ENCODE measurements at regions not wholly inside any gene's neighbourhood (a gene's known extent, or its start where the extent isn't known, plus 50 kb on each side); places are given as distances from the start of the nearest gene placed in this dataset.
A peak's percentile ranks its signal among the peaks of the same experiment; 100 is the strongest.

DNA sequence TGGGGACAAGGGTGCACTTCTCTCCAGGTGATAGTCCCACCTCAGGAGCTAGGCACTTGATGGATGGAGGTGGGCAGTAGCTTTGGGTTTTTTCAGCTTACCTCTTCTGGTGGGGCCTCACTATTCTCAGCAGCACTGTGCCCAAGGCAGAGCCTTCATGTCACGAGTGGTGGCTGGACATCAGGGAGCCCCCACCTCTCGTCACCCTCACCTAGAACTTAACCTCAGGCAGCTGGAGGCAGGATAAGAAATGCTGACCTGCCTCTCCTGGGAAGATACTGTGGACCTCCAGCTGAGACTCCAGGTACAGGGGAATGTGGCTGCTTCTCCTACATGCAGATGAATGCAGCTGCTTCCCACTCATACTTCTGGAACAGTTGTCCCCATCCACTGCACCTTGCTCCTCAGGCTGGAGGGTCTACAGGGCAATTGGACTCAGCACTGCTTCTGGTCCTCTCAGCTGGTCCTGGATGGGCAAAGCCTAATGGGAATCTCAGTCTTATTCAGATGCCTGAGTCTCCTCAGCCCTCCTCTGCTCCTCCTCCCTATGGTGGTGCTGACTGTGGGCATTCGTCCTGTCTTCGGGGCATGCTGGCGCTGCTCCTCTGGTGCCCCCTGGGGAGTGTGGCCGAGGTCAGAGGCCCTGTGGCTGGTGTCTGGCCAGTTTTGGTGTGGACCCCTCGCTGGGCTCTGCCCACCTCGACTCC lies 129.9 kb downstream of the KLF13 start:
- no peak for DNase-seq

- DNase-seq: no peak
Measured at GRCh38 chr15:31457161-31457560, 130.5 kb downstream of the KLF13 start.

DNA sequence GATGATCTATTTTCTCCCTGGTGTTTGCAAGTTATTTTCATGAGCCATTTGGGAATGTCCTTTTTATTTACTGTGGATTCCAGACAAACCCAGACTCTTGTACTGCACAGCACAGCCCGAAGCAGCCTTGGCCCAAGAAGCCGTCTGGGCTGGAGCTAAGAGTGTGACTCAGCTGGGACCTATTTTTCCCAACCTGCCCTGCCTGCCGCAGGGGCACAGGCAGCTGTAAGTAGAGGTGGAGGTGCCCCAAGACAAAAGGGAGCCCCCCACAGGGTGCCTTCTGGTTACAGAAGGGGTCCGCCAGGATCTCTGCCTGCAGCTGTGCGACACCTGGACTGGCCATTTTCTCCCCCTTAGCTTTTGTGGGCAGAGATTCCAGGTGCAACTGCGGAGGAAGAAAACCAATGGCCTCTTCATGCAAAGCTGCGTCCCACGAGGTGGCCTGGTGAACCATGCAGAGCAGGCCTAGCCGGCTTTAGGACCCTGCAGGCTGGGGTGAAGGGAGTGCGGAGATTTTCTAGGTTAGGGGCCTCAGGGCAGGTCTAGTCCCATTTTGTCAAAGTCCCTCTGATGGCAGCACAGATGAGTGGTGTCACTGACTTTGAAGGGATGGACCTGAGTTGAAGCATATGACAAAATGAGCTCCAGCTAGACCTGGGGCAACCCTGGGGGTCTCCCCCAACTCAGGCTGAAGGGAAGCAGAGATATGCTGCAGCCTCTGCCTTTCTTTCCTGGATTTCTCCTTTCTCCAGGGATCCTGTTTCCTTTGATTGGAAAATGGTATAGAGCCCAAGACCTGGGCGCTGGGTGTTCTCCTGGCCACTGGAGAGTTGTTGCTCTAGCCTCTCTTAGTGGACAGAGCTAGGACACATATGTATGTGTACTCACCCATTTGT lies 131.2 kb downstream of the KLF13 start:
- DNase-seq: no peak

DNA sequence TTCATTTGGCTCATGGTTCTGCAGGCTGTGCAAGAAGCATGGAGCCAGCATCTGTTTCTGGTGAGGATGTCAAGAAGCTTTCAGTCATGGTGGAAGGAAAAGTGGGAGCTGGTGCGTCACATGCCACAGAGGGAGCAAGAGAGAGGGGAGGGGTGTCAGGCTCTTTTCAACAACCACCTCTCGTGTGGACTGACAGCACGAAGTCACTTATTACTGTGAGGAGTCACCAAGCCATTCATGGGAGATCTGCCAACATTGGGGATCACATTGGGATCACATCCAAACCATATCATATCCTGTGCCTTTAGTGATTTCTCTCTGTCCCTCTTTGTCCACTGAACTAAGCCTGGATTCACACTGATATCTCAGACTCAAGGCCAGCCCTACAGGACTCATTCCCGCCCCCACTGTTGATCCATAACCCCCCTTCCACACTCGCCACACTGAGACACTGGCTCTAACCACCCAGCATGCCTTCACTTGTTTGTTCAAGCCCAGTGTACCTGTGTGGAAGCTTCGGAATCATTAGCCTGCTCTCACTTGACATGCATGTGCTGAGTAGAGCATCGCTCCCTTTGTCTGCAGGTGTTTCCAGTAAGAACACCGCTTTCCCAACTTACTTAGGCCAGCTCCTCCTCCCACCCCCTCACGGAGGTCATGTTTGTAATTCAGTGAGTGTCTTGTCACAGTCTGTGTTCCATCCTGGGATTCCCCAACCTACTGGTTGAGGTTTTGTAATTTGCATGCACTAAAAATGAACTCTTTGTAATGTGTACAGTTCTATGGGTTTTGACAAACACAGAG lies 132.2 kb downstream of the KLF13 start:
- peak in 1 of 2 donors; percentile 36 for DNase-seq

GRCh38 chr15:31459400-31459748 lies 132.7 kb downstream of the KLF13 start:
- no peak for DNase-seq

DNA sequence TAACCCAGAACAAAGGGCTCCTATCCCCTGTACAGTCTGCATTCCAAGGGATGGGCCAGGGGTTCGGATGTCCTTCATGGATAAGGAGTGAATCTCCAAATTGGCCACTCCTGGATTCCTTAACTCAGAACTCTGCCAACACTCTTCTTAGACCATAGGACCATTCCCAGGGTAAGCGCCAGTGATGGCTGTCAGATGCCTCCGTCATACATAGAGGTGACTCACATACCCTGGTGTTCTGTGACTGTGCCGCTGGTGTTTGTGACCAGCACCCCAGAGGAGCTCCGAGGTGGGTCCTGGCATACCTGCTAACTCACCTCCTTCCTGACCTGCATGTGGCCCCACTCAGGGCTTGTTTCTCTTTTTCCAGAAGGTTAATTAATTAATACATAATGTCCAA lies 134.7 kb downstream of the KLF13 start:
- DNase-seq: no peak

- no peak for DNase-seq
Measured at GRCh38 chr15:31461911-31462480, 135.4 kb downstream of the KLF13 start.

DNA sequence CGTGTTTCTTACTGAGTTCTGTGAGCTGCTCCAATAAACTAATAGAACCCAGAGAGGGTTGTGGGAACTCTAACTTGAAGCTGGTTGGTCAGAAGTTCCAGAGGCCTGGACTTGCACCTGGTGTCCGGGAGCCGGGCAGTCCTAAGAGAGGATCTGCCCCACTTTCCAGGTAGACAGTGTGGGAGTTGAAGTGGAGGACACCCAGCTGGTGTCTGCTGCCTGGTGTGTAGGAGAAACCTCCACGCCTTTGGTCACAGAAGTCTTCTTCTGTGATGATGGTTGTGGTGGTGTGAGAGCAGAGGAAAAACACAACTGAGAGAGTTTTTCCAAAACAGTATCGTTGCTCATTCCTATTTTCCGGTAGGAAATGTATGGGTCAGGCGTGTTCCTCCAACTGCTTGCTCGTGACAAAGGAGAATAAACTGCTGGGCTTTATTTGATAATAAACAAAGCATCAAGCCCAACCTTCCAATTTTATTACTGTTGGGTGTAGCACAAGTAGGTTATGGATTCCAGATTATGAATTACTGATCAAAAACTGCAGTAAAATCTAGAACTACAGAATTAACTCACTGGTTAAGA lies 137.0 kb downstream of the KLF13 start:
- no peak for DNase-seq

- no peak for DNase-seq
Measured at GRCh38 chr15:31464216-31465082, 137.8 kb downstream of the KLF13 start.

DNA sequence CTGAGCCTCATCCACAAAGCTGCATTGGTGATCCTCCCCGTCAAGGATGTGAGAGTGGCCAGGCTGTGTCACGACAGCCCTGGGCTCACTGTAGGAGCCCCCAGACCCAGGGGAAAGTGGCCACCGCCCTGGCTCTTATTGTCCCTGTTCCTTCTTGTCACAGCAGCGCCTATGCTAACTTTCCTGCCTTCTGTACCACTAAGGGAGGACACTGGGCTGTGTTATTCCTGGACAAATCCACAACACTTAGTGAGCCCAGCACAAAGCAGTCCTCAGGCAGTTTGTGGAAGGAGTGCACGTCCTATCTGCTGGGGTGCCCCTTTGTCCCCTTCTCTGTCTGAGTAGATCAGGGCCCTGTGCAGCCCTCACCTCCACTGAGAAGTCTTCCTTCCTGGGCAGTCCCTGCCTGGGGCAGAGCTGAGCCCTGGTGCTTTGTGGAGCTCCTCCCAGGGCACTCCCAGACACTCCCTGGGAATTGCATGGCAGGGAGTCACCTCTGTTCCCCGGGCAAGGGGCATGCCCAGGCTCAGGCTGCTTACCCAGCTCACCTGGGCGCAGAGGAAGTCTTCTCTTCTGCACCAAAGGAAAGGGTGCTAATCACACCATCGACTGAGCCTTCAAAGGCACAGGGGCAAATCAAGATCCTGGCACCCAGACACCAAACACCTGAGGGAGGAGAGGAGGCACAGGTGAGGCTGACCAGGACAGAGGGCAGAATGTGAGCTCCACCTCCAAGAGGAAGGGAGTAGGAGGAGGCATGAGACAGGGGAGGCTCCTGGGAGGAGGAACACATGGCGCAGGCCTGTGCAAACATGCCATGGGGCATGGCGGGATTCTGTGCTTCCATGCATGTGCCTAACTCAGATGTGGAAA lies 138.7 kb downstream of the KLF13 start:
- no peak for DNase-seq

DNA sequence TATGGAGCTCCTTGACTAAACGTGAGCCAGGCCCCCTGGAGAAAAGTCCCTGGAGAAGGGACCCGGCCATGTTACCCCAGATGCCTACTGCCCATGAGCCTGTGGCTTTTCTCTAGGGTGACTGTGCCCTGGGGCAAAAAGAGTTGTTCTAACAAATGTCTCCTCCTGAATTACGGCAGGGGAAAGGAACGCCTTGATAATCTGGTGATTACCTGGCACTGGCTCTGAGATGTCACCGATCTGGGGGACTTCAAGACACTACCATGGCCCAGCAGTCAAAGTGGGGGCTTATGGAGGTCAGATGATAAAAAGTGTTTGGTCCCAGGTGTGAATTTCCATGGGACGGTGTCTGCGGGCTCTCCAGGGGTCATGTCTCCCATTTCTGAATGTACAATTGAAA lies 140.7 kb downstream of the KLF13 start:
- DNase-seq: no peak

- DNase-seq: no peak
Measured at GRCh38 chr15:31468911-31469785, 142.5 kb downstream of the KLF13 start.

DNA sequence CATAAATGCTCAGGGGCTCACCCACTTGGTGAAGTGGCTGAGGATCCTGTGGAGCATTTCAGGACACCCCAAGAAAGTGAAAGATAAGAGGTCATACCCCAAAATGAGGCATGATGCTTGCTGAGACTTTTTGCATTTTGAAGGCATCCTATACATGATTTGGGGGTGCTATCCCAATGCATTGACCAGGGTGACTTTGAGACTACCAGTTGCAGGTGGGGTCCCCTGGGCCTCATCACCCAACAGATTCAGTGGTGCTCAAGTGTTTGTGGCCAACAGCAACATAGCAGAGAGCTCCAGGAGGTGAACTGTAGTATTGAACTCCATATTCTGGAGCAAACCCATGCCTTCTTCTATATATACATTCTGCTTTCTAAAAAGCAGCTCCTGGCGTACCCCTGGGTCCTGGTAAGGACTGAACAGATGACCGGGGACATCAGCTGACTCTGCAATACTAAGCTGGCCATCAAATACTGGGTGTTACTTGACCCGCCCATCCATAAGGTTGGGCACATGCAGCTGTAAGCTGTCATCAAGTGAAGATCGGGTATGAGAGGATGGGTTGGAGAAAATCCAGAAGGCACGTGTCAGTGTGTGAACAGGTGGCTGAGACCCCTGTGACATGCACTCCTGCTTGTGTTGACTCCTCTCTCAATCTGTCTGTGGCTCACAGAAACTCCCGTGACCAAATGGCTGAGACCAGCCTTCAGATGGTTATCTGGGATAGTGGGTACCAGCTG lies 143.3 kb downstream of the KLF13 start:
- DNase-seq: no peak

GRCh38 chr15:31470756-31471155 lies 144.1 kb downstream of the KLF13 start:
- no peak for DNase-seq

- DNase-seq: no peak
Measured at GRCh38 chr15:31471731-31472430, 145.2 kb downstream of the KLF13 start.

GRCh38 chr15:31472636-31473384 lies 146.2 kb downstream of the KLF13 start:
- peak; percentile 57 to 72 for DNase-seq

DNA sequence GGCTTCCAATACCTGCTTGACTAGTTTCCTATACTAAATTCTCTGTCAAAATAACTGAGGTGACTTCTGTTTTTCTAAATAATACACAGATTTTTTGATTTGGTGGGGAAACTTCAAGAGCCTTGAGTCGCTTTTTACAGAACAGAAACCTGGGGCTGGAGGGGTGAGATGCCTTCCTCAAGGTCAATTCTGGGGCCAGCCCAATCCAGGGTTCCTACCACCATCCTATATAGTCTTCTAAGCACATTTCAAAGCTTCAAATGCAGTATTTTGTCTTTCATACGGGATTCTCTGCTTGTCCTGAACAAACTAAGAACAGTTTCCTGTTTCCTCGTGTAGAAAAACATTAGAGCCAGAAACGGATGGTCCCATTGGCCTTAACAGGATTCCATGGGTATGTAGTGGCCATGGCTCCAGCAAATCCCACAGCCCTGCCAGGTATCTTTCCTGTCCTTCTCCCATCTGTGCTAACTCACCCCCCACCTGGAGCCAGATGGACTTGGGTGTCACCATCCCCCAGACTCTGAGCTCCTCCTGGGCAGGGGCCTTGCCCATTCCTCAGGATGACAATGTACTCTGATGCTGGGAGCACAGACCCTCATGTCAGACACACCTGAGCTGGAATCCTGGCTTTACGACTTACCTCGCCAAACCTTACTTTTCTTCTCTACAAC lies 146.9 kb downstream of the KLF13 start:
- DNase-seq: no peak
